T-helper 17 cell (primary cell): ENCODE measurements at regions not wholly inside any gene's neighbourhood (a gene's known extent, or its start where the extent isn't known, plus 50 kb on each side); places are given as distances from the start of the nearest gene placed in this dataset.
A peak's percentile ranks its signal among the peaks of the same experiment; 100 is the strongest.
"Not testable (repeated sequence)": the region's sequence is repeated elsewhere in the genome, so short reads cannot be mapped to it uniquely, and the experiment has no call there.

Experiments
- ATAC-seq: fragments of 150-1000 bp; cut with Tn5 transposase; 2 replicates; pipeline ENCODE4 v1.10.0; 2021; ENCODE audit warnings: mild to moderate bottlenecking, moderate library complexity
- DNase-seq, 3 donors: peaks; one replicate each; pipeline versions ENCODE4 v3.0.0 to v3.0.0-alpha.2; 2020 to 2021
- H3K9me3 ChIP-seq: one replicate; pipeline ENCODE4 v1.7.0; 2013; ENCODE audit warnings: low read length, mild to moderate bottlenecking; ENCODE audit not compliant: control insufficient read depth, poor library complexity, severe bottlenecking
- H3K27ac Mint-ChIP-seq: one replicate; pipeline ENCODE4 v1.8.0; 2022; ENCODE audit warnings: mild to moderate bottlenecking, moderate library complexity, mixed read lengths
- H3K27me3 Mint-ChIP-seq: one replicate; pipeline ENCODE4 v1.8.0; 2022; ENCODE audit warnings: mixed read lengths
- H3K36me3 Mint-ChIP-seq: one replicate; pipeline ENCODE4 v1.8.0; 2022; ENCODE audit warnings: low read depth, mixed read lengths
- H3K4me1 Mint-ChIP-seq: one replicate; pipeline ENCODE4 v1.8.0; 2022; ENCODE audit warnings: mild to moderate bottlenecking, mixed read lengths
- H3K4me3 Mint-ChIP-seq: one replicate; pipeline ENCODE4 v1.8.0; 2022; ENCODE audit warnings: mild to moderate bottlenecking, moderate library complexity, mixed read lengths

- ATAC-seq (no peak), DNase-seq (no peak)
- Mint-ChIP-seq H3K36me3 (no peaks in the 10 kb centered on the region), H3K4me1 (peaks cover 4% of the 10 kb centered on the region), H3K27me3 (no peaks in the 10 kb centered on the region), H3K4me3 (no peak overlapping the region), H3K27ac (no peak overlapping the region)
- no peaks in the 10 kb centered on the region for H3K9me3 ChIP-seq
Observed at GRCh38 chr11:31960126-31960525, 130.7 kb upstream of the RCN1 start.

DNA sequence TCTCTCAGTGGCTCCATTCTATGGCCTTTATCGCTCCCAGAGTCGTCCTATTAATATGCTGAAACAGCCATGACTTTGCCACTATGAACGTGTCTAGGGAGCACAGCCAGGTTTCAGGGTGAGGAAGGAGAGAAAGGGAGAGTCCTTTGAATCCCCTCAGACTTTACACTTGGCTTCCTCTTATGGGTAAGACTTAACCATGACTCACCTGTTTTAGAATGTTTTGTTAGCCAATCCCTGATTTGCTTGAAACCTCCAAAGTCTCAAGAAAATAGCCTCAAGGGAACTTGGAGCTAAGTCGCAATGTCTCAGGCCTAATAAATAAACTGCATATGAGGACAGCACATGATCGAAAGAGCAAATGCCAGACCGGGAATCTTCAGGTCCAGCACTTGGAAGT, 131.2 kb upstream of the RCN1 start:
- Mint-ChIP-seq H3K4me3 (no peak overlapping the region), H3K36me3 (no peaks in the 10 kb centered on the region), H3K4me1 (peaks cover 4% of the 10 kb centered on the region), H3K27ac (no peak overlapping the region), H3K27me3 (no peaks in the 10 kb centered on the region)
- no peaks in the 10 kb centered on the region for H3K9me3 ChIP-seq
- ATAC-seq (no peak), DNase-seq (no peak)

- no peaks in the 10 kb centered on the region for H3K27me3 Mint-ChIP-seq
- H3K36me3 Mint-ChIP-seq: no peaks in the 10 kb centered on the region
- peak; percentile 24 to 48 (median 32) for DNase-seq
- H3K4me3 Mint-ChIP-seq: no peak overlapping the region
- H3K9me3 ChIP-seq: no peaks in the 10 kb centered on the region
- peak; percentile 64 for ATAC-seq
- no peaks in the 10 kb centered on the region for H3K4me1 Mint-ChIP-seq
- H3K27ac Mint-ChIP-seq: no peak overlapping the region
Observed at GRCh38 chr11:31958076-31958735, 132.7 kb upstream of the RCN1 start.

GRCh38 chr11:31957674-31958073, 133.2 kb upstream of the RCN1 start:
- no peak for ATAC-seq

DNA sequence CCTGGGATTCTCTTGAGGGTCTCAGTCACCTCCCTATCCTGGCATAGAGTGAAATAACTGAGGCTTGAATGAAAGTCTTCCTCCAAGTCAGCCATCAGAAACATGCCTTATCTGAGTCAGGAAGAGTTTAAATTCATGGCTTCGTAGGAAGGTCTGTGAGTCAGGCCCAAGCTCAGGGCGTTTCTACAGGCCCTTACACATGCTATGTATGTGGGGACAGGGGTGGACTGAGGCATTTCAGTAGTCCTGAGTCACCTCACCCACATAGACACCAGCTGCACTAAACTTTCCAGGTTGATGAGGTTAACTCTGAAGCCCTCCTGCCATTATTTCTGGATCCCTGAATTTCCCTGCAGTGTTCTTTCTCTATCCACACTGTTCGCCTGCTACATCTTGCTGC, 134.6 kb upstream of the RCN1 start:
- Mint-ChIP-seq H3K4me1 (no peaks in the 10 kb centered on the region), H3K36me3 (no peaks in the 10 kb centered on the region)
- ATAC-seq: no peak

More at GRCh38 chr11:31957674-31958073, 133.2 kb upstream of the RCN1 start:
- DNase-seq: no peak
- H3K4me1 Mint-ChIP-seq: no peaks in the 10 kb centered on the region
- no peaks in the 10 kb centered on the region for H3K36me3 Mint-ChIP-seq
- no peaks in the 10 kb centered on the region for H3K27me3 Mint-ChIP-seq
- no peaks in the 10 kb centered on the region for H3K9me3 ChIP-seq
- H3K4me3 Mint-ChIP-seq: no peak overlapping the region
- no peak overlapping the region for H3K27ac Mint-ChIP-seq

GRCh38 chr11:31955838-31956237, 135.0 kb upstream of the RCN1 start:
- Mint-ChIP-seq H3K27ac (no peak overlapping the region), H3K4me1 (no peaks in the 10 kb centered on the region), H3K36me3 (no peaks in the 10 kb centered on the region), H3K4me3 (no peak overlapping the region), H3K27me3 (no peaks in the 10 kb centered on the region)
- no peak for ATAC-seq
- DNase-seq: no peak
- H3K9me3 ChIP-seq: no peaks in the 10 kb centered on the region

More for the DNA sequence above, 134.6 kb upstream of the RCN1 start:
- no peaks in the 10 kb centered on the region for H3K9me3 ChIP-seq
- Mint-ChIP-seq H3K4me3 (no peak overlapping the region), H3K27me3 (no peaks in the 10 kb centered on the region), H3K27ac (no peak overlapping the region)
- DNase-seq: no peak

GRCh38 chr11:31953803-31954327, 137.0 kb upstream of the RCN1 start:
- H3K27me3 Mint-ChIP-seq: no peaks in the 10 kb centered on the region
- ATAC-seq (no peak), DNase-seq (no peak)
- peaks cover 3% of the 10 kb centered on the region for H3K4me1 Mint-ChIP-seq
- no peak overlapping the region for H3K27ac Mint-ChIP-seq
- H3K4me3 Mint-ChIP-seq: no peak overlapping the region
- H3K36me3 Mint-ChIP-seq: no peaks in the 10 kb centered on the region
- no peaks in the 10 kb centered on the region for H3K9me3 ChIP-seq

- ATAC-seq, DNase-seq, H3K27ac Mint-ChIP-seq, H3K27me3 Mint-ChIP-seq, H3K4me3 Mint-ChIP-seq, H3K36me3 Mint-ChIP-seq, H3K9me3 ChIP-seq, H3K4me1 Mint-ChIP-seq: not testable (repeated sequence)
Observed at GRCh38 chr11:31949733-31950200, 138.6 kb upstream of the PAX6 start.

GRCh38 chr11:31947051-31947450, 135.9 kb upstream of the PAX6 start:
- peaks cover 10% of the 10 kb centered on the region for H3K4me1 Mint-ChIP-seq
- no peak for ATAC-seq

GRCh38 chr11:31943056-31943780, 132.1 kb upstream of the PAX6 start:
- no peak overlapping the region for H3K27ac Mint-ChIP-seq
- peaks cover 31% of the 10 kb centered on the region for H3K27me3 Mint-ChIP-seq
- H3K36me3 Mint-ChIP-seq: no peaks in the 10 kb centered on the region
- no peak overlapping the region for H3K4me3 Mint-ChIP-seq
- ATAC-seq: peak; percentile 69
- peaks cover 6% of the 10 kb centered on the region for H3K4me1 Mint-ChIP-seq
- no peak for DNase-seq
- H3K9me3 ChIP-seq: no peaks in the 10 kb centered on the region

More at GRCh38 chr11:31947051-31947450, 135.9 kb upstream of the PAX6 start:
- H3K27me3 Mint-ChIP-seq: peaks cover 9% of the 10 kb centered on the region
- no peak for DNase-seq
- H3K36me3 Mint-ChIP-seq: no peaks in the 10 kb centered on the region
- no peak overlapping the region for H3K4me3 Mint-ChIP-seq
- no peaks in the 10 kb centered on the region for H3K9me3 ChIP-seq
- no peak overlapping the region for H3K27ac Mint-ChIP-seq

- Mint-ChIP-seq H3K36me3 (no peaks in the 10 kb centered on the region), H3K4me1 (peaks cover 6% of the 10 kb centered on the region), H3K4me3 (no peak overlapping the region), H3K27ac (no peak overlapping the region), H3K27me3 (peaks cover 31% of the 10 kb centered on the region)
- DNase-seq (no peak), ATAC-seq (no peak)
- no peaks in the 10 kb centered on the region for H3K9me3 ChIP-seq
Observed at GRCh38 chr11:31940371-31941037, 129.4 kb upstream of the PAX6 start.

- DNase-seq (no peak), ATAC-seq (no peak)
- H3K36me3 Mint-ChIP-seq: no peaks in the 10 kb centered on the region
- H3K4me1 Mint-ChIP-seq: peaks cover 6% of the 10 kb centered on the region
- H3K27me3 Mint-ChIP-seq: peaks cover 31% of the 10 kb centered on the region
- no peak overlapping the region for H3K27ac Mint-ChIP-seq
- H3K9me3 ChIP-seq: no peaks in the 10 kb centered on the region
- no peak overlapping the region for H3K4me3 Mint-ChIP-seq
Observed at GRCh38 chr11:31939004-31939403, 127.9 kb upstream of the PAX6 start.

GRCh38 chr11:31936312-31936711, 125.2 kb upstream of the PAX6 start:
- H3K36me3 Mint-ChIP-seq: no peaks in the 10 kb centered on the region
- no peaks in the 10 kb centered on the region for H3K4me1 Mint-ChIP-seq
- ATAC-seq (no peak), DNase-seq (no peak)
- no peak overlapping the region for H3K4me3 Mint-ChIP-seq
- no peaks in the 10 kb centered on the region for H3K9me3 ChIP-seq
- H3K27ac Mint-ChIP-seq: no peak overlapping the region
- peaks cover 56% of the 10 kb centered on the region for H3K27me3 Mint-ChIP-seq
